ENCODE measurements at regions not wholly inside any gene's neighbourhood (a gene's known extent, or its start where the extent isn't known, plus 50 kb on each side); places are given as distances from the start of the nearest gene placed in this dataset.
"Not testable (repeated sequence)": the region's sequence is repeated elsewhere in the genome, so short reads cannot be mapped to it uniquely, and the experiment has no call there.

DNA sequence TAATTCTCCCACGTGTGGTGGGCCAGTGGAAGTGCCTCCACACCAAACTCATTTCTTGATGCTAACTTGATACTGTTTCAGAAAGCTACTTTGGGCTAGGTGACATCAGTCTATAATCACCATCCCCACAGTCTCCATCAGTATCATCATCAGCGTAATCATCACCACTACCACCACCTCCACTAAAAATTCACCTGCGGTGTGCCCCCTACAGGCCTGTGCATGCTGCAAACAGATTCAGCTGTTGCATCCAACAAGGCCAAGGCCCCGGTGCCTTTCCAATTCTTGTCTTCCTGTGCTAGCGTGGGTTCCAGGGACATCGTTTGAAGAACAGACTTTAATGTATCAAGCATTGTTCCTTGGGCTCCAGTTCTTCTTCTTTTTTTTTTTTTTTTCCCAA is 201.3 kb upstream of the EXOC2 start:
- no peaks in the 10 kb centered on the region for H3K27me3 ChIP-seq
- no peak overlapping the region for H3K27ac ChIP-seq
- TF ChIP-seq CTCF (IDR thresholded peaks at IDR 0.05) = peak in 1 of 3 experiments; percentile 27
- no peak for TF ChIP-seq POLR2A (IDR thresholded peaks at IDR 0.05)
- no peaks in the 10 kb centered on the region for H3K9me3 ChIP-seq
- WGBS, 2 donors = 70 to 71% methylated on average over 6 of the region's 6 CpGs
- no peak overlapping the region for H3K4me3 ChIP-seq
- H3K36me3 ChIP-seq (ENCODE audit: low read depth, missing control alignments) = no peaks in the 10 kb centered on the region
- H3K4me1 ChIP-seq = no peaks in the 10 kb centered on the region
- no peak for DNase-seq
- intact Hi-C loops (cut with DNase I; ENCODE audit: low total_unique reads) = no loop called here

GRCh38 chr6:890995-891394 is 198.1 kb upstream of the EXOC2 start:
- Histone ChIP-seq H3K9me3 (no peaks in the 10 kb centered on the region), H3K4me1 (no peaks in the 10 kb centered on the region), H3K27ac (no peak overlapping the region), H3K4me3 (no peak overlapping the region), H3K36me3 (ENCODE audit: low read depth, missing control alignments) (no peaks in the 10 kb centered on the region), H3K27me3 (no peaks in the 10 kb centered on the region)
- intact Hi-C loops (cut with DNase I; ENCODE audit: low total_unique reads) = no loop called here
- TF ChIP-seq POLR2A (IDR thresholded peaks at IDR 0.05) = no peak
- TF ChIP-seq CTCF (IDR thresholded peaks at IDR 0.05) = no peak
- WGBS, 2 donors = 76 to 91% methylated on average over 6 of the region's 6 CpGs
- no peak for DNase-seq

- H3K9me3 ChIP-seq = no peaks in the 10 kb centered on the region
- no peak for TF ChIP-seq POLR2A (IDR thresholded peaks at IDR 0.05)
- no peak for TF ChIP-seq CTCF (IDR thresholded peaks at IDR 0.05)
- no peak for DNase-seq
- intact Hi-C loops (cut with DNase I; ENCODE audit: low total_unique reads) = no loop called here
- H3K27me3 ChIP-seq = no peaks in the 10 kb centered on the region
- no peak overlapping the region for H3K27ac ChIP-seq
- 79 to 88% methylated on average over 3 of the region's 3 CpGs for WGBS, 2 donors
- H3K36me3 ChIP-seq (ENCODE audit: low read depth, missing control alignments) = no peaks in the 10 kb centered on the region
- H3K4me1 ChIP-seq = no peaks in the 10 kb centered on the region
- no peak overlapping the region for H3K4me3 ChIP-seq
Observed at GRCh38 chr6:890201-890600, 197.3 kb upstream of the EXOC2 start.

GRCh38 chr6:887583-888235 is 194.8 kb upstream of the EXOC2 start:
- 61 to 69% methylated on average over 17 to 32 of the region's 35 CpGs for WGBS, 2 donors
- TF ChIP-seq POLR2A (IDR thresholded peaks at IDR 0.05) (no peak), CTCF (IDR thresholded peaks at IDR 0.05) (no peak)
- DNase-seq = peak; percentile 19
- no peak overlapping the region for H3K27ac ChIP-seq
- no peak overlapping the region for H3K4me3 ChIP-seq
- H3K9me3 ChIP-seq = no peaks in the 10 kb centered on the region
- no peaks in the 10 kb centered on the region for H3K36me3 ChIP-seq (ENCODE audit: low read depth, missing control alignments)
- H3K4me1 ChIP-seq = no peaks in the 10 kb centered on the region
- intact Hi-C loops (cut with DNase I; ENCODE audit: low total_unique reads) = loop anchor here (5.0 kb wide), 1 partner anchor 235 kb away; no protein-coding TSS in a partner anchor
- no peaks in the 10 kb centered on the region for H3K27me3 ChIP-seq

DNA sequence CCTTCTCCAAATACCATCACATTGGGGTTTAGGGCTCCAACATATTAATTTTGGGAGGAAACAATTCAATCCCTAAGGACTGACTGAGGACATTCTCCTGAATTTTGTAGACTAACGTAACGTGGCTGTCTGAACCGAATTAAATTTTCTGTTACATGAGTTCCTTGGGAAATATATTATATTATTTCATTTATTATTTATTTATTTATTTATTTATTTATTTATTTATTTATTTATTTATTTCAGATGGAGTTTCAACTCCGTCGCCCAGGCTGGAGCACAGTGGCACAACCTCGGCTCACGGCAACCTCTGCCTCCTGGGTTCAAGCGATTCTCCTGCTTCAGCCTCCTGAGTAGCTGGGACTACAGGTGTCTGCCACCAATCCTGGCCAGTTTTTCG is 193.2 kb upstream of the EXOC2 start:
- not testable (repeated sequence) for H3K27me3 ChIP-seq; DNase-seq; H3K36me3 ChIP-seq (ENCODE audit: low read depth, missing control alignments); H3K9me3 ChIP-seq; H3K4me3 ChIP-seq; H3K4me1 ChIP-seq; H3K27ac ChIP-seq
- intact Hi-C loops (cut with DNase I; ENCODE audit: low total_unique reads) = loop anchor here (5.0 kb wide), 1 partner anchor 234 kb away; no protein-coding TSS in a partner anchor
- WGBS, 2 donors = 90 to 91% methylated on average over 9 of the region's 9 CpGs

All from testis (tissue), 2 donors.